Erythroblast (primary cell): ENCODE measurements at regions not wholly inside any gene's neighbourhood (a gene's known extent, or its start where the extent isn't known, plus 50 kb on each side); places are given as distances from the start of the nearest gene placed in this dataset.

Source experiments
- GATA1 ChIP-seq: IDR thresholded peaks from 2 replicates; pipeline ENCODE4 v1.6.1; 2011; ENCODE audit warnings: low read depth, mild to moderate bottlenecking, control low read depth, low read length, moderate library complexity
- POLR2A ChIP-seq: IDR thresholded peaks from 2 replicates; pipeline ENCODE4 v1.6.1; 2011; ENCODE audit warnings: mild to moderate bottlenecking, low read length

DNA sequence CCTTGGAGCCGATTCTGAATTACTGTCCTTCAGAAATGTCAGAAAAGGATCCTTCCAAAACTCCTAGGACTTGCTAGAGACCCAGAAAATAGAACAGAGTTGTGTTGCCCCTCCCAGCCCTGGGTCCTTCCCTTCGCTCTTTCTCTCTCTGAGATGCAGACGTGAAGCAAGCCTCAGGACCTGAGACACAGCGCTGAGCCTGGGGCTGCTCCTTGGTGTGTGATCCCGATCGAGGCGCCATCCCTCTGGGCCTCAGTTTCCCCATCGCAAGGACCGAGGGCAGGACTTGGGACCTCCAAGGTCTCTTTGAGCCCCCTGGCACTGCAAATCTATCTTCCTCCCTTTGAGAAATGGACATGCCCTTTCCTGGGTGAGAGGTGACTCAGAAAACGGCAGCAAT lies 533.5 kb downstream of the TBC1D22A start:
- TF ChIP-seq POLR2A (no peak), GATA1 (no peak)
